ENCODE measurements at regions not wholly inside any gene's neighbourhood (a gene's known extent, or its start where the extent isn't known, plus 50 kb on each side); places are given as distances from the start of the nearest gene placed in this dataset.
"Not testable (repeated sequence)": the region's sequence is repeated elsewhere in the genome, so short reads cannot be mapped to it uniquely, and the experiment has no call there.

DNA sequence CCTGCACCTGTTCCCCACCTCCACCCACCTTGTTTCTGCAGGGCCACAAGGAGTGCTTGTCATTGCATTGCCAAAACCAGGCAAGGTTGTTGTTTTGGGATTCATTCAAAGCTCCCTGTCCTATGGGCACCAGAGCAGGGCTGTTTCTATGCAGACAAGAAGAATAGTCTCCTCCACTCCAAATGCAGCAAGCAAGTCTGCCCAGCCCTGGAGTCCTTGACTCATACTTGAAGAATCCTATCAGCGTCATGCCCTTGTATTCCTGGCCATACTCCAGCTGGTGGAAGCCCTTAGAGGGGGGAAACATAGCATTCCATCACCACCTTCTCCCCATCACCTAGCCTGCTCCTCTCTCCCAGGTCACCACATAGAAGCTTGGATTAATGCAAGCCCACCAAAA, 145.3 kb upstream of the ECI2 start:
- DNase-seq, result no peak

DNA sequence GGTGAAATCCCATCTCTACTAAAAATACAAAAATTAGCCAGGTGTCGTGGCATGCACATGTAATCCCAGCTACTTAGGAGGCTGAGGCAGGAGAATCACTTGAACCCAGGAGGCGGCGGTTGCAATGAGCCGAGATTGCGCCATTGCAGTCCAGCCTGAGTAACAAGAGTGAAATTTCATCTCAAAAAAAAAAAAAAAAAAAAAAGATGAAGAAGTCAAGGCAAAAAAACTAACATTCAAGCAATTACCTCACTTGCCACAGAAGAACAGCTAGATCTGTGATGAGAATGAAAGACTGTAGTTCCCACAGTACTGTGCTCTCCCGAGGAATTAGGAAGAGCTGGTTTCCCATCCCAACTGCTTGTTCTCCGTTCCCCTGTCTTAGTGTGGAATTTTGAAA, 144.7 kb upstream of the ECI2 start:
- no peak for DNase-seq

DNA sequence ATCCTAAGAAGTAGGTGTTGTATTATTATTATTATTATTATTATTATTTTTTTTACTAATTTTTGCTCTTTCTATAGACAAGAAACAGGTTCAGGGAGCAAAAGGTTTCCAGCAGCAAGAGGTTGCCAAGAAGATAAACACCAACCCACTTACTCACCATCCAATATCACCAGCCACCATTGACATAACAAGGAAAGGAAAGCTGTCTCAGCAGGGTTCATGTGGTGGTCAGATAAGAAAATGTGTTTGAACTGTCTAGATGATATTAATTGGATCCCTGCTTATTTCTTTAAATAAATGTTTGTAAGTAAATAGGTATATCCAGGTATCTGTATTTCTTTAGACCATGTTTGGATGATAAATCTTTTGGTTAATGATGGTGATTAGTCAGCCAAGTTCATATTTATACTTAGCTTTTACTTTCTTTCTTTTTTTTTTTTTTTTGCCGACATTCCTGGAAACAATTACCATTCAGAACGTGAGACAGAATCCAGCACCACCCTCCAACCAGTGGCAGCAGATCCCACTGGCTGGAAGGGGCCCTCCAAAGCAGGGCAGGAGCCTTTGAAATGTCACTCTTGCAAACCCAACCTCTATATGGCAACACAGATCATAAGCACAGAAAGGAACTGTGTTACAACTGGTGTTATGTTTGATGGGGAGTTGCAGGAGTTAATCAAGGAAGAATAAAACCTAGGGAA, 139.2 kb upstream of the ECI2 start:
- DNase-seq, result no peak

DNA sequence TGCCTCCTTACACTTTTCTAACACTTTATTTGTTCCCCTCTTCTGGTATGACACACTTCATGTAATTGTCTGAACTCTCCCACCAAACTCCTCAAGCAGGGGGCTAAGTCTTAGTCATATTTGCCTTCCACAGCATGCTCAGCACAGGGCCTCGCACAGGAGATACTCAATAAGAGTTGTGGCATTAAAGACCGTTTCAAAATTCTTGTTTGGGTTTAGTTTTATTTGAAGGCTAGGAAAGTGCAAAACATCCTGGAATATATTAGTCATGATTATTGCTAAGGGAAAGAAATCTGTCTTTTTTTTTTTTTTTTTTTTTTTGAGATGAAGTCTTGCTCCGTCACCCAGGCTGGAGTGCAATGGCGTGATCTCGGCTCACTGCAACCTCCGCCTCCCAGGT, 137.6 kb upstream of the ECI2 start:
- DNase-seq, result no peak

DNA sequence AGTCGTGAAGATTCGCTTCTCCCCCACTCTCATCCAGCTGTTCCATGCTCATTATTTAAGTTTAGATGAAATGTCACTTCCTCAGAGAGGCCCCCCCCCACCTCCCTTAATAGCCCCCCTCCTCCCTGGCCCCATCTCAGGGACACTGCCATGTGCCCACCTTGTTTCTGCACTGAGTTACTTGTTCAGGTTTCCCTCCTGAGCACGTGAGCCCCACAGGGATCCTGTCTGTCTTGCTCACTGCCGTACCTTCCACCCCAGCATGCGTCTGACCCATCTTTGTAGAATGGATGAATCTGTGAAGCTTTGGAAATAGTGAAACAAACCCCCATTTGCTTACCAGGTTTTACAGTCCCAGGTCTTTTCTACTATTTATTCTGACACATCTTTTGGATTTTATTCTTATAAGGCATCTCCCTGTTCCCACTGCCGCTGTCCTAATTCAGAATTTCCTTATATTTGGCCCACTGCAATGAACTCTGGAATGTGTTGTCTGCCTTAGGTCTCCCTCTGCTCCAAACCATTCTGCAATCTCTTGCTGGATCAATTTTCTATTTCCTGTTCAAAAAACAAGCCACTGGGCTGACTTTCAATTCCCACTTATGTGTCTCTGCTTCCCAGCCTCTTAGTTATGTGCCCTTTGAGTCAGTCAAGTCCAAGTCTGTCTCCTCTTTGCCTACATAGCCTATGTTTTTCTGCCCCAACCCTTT, 136.5 kb upstream of the ECI2 start:
- no peak for DNase-seq

DNA sequence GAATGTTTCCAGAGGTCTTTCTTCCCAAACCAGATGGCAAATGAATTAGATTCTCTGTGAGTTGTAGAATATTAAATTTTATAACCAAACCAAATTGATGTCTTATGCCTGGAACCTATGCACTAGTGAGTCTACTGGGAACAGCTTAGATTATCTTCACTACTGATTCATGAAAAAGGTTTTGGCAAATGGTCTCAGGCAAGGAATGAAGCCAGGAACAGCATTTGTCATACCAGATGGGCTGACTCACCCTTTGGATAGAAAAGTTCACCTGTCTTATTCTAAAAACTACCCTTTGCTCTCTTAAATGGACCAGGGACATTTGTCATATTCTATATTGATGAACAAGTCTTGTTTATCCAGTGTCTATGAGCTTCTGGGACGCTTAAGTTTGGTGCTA, 135.4 kb upstream of the ECI2 start:
- no peak for DNase-seq

DNA sequence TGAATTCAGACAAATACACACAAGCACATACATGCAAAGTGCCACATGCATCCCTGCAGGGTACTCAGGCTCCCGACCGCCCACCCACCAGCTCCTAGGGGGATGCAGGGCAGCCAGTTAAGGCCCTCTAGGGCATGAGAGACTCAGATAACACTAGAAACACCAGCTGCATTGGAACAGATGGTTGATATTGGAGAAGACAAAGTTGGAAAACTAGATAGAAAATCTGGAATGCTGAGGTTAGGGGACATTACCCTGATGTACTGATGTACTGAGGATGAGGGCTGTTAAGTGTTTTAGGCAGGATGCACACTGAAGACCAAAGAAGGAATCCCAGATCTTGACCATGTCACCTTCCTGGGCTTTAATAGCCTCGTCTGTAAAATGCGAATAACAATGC, 134.6 kb upstream of the ECI2 start:
- DNase-seq, result no peak

DNA sequence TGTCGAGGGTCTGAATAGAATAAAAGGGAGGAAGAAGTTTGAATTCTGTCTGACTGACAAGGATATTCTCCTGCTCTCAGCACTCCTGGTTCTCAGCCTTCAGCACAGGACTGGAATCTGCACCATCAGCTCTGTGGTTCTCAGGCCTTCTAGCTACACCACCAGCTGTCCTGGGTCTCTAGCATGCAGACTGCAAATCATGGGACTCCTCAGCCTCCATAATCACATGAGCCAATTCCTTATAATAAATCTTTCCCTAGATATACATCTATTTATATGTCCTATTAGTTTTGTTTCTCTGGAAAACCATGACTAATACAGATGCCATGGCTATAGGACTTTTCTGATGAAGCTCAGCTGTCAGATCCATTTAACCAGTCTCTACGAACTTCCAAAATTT, 132.8 kb upstream of the ECI2 start:
- DNase-seq, result no peak

DNA sequence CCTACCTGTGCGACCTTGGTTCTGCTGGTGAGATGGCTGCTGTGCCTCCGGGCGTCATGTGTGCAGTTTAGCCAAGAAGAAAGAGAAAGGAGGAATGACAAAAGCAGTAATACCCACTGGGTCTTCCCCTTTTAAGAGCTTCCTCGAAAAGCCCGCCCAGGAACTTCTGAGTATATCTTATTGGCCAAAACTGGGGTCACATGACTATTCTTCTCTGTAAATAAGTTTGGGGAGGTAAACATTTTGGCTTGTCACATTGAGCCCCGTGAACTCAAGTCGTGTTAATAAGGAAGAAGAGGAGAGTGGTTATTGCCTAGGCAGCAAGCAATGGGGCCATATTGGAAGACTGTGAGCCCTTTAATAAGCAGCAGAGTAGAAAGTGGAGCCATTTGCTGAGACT, 130.4 kb upstream of the ECI2 start:
- no peak for DNase-seq

DNA sequence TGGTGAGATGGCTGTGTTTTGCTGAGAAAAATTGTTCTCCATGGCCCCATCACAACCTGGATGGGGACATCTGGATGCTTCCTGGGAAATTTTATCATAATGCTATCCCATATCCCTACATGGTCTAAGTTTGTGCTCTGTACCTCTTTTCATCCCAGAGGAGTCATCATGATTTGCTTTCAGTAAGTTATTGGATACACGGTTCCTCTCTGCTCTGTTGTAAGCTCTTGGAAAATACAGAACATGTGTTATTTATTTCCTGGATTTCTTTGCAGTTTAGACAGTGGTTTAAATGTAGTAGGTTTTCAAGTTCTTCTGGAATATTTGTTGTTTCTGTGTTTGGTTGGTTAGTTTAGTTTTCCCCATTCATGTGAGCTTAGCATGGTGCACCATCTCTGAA, 129.2 kb upstream of the ECI2 start:
- DNase-seq, result no peak

DNA sequence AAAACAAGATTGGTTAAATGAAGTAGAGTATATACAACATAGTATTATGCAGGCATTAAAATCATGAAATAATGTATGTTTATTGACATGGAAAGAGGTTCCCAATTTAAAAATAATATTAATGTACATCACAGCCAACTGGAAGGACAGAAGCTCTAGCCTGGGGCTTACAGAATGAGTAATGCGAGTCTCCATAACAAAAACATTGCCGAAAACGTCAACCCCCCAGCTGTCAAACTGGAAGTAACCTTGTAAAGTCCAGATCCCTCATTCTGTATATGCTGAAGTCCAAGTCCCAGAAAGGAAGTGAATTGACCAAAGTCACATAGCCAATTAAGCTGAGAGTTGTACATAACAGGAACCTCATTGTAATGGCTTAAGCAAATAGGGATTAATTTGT, 128.7 kb upstream of the ECI2 start:
- DNase-seq, result no peak

DNA sequence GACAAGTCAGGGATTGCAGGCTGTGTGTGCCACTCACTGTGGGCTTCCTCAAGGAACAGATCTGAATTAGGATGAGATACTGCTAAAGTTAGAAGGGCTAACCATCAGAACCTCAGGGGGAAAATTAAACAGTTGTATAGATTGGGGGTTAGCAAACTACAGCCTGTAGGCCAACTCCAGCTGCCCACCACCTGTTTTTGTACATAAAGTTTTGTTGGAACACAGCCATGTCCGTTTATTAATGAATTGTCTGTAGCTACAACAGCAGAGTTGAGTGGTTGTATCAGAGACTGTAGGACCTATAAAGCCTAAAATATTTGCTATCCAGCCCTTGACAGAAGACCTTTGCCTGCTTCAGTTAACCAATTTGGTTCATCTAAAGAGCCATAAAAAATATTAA, 127.2 kb upstream of the ECI2 start:
- no peak for DNase-seq

DNA sequence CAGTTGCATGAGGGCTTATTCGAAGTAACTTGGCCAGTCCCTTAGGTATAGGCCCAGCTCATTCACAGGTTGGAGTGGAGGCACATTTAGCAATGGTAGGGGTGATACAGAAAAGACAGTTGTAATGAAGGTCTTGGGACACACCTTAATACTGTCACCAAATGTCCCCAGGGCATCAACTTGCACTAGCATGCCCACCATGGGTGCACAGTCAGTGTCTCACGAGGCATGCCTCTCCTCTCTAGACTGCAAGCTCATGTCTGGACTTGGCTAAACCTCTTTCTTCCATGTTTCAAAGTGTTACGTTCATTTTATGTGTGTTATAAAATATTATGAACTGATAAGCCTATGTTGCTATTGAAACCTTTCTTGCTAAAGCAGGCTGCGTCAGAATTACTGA, 124.0 kb upstream of the ECI2 start:
- no peak for DNase-seq

DNA sequence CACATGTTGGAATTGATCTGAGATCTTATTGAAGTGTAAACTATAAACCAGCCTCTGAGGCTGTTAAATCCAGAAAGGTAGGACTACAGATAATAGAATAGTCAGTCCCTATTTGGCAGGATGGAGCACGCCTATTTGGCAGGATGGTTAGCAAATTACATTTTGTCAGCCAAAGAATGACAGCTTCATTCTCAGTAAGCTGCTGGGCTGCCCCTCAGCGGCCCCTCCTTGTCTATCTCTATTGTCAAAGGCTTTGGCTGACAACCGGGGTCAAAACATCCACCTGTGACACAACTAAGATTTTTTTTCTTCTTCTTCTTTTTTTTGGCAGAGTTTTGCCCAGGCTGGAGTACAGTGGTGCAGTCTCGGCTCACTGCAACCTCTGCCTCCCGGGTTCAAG, 123.4 kb upstream of the ECI2 start:
- DNase-seq, result no peak

DNA sequence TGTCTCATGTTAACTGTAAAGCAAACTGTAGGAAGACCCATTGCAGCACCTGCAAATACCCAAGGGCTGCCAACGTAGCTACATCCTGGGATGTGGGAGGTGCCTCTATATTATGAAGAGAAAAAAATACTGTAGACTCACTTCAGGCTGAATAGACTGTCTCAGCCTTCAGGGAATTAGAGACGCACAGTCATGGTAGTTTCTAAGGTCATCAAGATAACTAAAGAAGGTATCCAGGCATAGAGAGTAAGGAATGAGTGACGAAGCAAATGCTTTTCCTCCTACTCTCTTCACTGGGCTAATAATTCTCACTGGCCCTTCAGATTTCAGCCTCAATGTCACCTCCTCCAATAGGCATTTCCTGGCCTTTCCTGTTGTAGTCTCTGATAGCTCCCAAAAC, 121.6 kb upstream of the ECI2 start:
- no peak for DNase-seq

DNA sequence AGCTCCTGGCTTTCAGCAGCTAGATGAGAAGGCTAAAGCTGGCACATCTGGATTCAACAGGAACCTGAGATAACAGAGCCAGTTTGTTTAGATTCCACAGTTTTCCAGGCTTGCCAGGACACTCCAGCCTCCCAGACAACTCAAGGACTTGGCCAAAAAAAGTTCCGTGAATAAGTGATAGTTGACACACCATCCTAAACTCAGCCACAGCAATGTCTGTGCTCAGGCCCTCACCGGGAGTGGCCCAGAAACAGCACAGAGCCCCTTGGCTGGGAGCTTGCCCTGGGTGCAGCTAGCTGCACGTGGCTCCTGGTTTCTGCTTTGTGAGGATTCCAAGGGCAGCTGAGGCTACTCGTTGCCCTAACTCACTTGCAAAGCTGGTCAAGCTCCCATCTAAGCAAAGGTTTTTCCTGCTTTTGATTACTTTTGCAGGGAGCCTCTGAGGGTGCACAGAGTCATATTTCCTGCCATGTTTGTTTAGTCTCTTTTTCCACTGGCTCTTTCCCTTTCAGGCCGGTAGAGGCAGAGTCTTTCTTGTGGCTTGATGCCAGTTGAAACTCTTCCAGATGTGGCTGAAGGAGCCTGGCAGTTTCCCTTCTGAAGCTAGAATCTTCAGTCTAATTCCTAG, 118.3 kb upstream of the ECI2 start:
- no peak for DNase-seq

DNA sequence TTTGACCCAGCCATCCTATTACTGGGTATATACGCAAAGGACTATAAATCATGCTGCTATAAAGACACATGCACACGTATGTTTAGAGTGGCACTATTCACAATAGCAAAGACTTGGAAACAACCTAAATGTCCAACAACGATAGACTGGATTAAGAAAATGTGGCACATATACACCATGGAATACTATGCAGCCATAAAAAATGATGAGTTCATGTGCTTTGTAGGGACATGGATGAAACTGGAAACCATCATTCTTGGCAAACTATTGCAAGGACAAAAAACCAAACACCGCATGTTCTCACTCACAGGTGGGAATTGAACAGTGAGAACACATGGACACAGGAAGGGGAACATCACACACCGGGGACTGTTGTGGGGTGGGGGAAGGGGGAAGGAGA, 117.1 kb upstream of the ECI2 start:
- DNase-seq, result not testable (repeated sequence)

DNA sequence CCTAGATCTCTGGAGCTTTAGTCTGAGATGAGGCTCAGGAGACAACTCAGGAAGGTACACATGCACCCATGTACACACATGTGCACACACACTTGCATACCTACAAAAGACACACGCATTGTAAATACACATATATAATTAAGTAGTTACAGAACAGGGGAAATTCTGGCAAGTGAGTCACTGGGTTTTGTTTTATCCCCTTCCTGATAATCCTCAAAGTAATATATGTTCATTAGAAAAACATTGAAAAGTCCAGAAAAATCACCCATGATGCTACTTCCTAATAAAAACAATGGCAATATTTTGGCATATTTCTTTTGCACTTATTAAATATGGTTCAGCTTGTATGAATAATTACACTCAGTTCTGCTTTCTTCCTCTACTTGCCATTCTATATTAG, 115.3 kb upstream of the ECI2 start:
- DNase-seq, result no peak

DNA sequence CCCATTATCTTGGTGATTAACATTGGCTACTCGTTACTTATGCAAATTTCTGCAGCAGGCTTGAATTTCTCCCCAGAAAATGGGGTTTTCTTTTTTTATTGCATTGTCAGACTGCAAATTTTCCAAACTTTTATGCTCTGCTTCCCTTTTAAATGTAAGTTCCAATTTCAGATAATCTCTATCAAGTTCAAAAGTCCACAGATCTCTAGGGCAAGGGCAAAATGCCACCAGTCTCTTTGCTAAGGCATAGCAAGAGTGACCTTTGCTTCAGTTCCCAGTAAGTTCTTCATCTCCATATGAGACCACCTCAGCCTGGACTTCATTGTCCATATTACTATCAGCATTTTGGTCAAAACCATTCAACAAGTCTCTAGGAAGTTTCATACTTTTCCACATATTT, 108.5 kb upstream of the ECI2 start:
- not testable (repeated sequence) for DNase-seq

DNA sequence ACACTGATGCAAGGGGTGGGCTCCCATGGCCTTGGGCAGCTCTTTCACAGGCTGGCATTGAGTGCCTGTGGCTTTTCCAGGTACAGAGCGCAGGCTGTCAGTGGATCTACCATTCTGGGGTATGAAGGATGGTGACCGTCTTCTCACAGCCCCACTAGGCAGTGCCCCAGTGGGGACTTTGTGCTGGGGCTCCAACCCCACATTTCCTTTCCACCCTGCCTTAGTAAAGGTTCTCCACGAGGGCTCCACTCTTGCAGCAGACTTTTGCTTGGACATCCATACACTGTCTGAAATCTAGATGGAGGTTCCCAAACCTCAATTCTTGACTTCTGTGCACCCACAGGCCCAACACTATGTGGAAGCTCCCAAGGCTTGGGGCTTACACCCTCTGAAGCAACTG, 107.9 kb upstream of the ECI2 start:
- DNase-seq, result no peak

DNA sequence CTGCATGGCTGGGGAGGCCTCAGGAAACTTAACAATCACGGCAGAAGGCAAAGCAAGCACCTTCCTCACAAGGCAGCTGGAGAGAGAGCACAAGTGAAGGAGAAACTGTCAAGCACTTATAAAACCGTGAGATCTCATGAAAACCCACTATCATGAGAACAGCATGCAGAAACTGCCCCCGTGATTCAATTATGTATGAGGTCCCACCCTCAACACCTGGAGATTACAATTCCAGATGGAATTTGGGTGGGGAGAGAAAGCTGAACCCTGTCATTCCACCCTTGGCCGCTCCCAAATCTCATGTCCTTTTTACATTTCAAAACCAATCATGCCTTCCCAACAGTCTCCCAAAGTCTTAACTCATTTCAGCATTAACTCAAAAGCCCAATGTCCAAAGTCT, 107.2 kb upstream of the ECI2 start:
- no peak for DNase-seq

DNA sequence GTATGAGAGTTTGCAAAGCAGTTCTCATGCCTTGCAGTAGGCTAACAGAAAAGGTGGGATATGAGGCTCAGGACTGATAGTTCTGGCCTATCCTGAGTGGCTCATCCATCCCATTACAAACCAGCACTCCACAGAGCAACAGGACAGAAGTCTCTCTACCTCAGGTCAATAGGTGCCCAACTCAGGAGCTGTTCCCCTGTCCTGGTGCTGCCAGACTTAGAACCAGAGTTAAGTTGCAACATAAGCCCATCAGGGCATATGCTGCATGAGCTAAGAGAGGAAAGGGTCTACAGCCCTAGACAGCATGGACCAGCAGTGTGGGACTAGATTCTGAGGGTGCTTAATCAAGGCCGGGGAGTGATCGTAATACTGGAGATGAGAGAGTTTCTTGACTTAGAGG, 104.8 kb upstream of the ECI2 start:
- no peak for DNase-seq

DNA sequence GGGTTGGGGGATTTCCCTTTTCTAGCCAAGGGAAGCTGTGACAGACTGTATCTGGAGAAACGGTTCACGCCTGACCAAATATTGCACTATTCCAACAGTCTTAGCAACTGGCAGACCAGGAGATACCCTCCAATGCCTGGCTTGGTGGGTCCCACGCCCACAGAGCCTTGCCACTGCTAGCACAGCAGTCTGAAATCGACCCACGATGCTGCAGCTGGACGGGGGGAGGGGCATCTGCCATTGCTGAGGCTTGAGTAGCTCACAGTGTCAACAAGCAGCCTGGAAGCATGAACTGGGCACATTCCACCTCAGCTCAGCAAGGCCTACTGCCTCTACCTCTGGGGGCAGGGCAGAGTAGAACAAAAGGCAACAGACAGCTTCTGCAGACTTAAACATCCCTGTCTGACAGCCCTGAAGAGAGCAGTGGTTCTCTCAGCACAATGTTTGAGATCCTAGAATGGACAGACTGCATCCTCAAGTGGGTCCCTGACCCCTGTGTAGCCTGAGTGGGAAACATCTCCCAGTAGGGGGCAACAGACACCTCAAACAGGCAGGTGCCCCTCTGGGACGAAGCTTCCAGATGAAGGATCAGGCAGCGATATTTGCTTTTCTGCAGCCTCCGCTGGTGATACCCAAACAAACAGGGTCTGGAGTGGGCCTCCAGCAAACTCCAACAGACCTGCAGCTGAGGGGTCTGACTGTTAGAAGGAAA, 89.9 kb upstream of the ECI2 start:
- no peak for DNase-seq

Data from CD4-positive, alpha-beta T cell treated with Interleukin-17A for 1 hour (primary cell).